ENCODE measurements at regions not wholly inside any gene's neighbourhood (a gene's known extent, or its start where the extent isn't known, plus 50 kb on each side); places are given as distances from the start of the nearest gene placed in this dataset.
"Not testable (repeated sequence)": the region's sequence is repeated elsewhere in the genome, so short reads cannot be mapped to it uniquely, and the experiment has no call there.

DNA sequence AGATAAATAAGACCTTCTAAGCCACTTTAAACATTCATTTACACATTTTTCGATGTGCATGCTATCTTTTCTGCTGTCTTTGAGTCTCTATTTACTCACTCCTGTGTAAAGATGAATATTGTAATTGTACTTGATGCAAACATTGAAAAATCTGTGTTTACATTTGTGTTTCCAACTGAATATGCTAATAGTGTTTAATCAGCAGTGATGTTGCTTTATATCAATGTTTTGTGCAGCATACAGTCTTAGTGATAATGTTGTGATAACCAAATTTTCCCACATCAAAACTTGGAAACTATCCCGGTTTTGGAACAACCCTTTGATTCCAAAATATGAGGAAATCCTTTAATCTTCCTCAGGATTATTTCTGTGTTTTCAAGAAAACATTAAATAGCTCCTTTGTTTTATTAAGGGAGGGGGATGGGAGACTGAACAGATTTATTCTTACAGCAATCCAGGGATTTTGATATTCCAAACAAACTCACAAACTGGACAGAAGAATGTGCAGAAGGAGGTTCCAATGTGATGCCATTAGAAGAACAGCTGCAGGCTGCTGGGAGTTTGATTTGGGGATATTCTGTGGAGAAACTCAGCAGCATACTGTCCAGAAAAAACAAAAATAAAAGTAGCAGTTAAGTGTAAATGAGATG is 248.0 kb downstream of the S1PR1 start (continued):
- no peak for TF ChIP-seq NBN (conservative IDR thresholded peaks at IDR 0.05)
- TF ChIP-seq RFXAP (CRISPR knock-in tag; IDR thresholded peaks at IDR 0.05; ENCODE audit: borderline replicate concordance) = no peak

DNA sequence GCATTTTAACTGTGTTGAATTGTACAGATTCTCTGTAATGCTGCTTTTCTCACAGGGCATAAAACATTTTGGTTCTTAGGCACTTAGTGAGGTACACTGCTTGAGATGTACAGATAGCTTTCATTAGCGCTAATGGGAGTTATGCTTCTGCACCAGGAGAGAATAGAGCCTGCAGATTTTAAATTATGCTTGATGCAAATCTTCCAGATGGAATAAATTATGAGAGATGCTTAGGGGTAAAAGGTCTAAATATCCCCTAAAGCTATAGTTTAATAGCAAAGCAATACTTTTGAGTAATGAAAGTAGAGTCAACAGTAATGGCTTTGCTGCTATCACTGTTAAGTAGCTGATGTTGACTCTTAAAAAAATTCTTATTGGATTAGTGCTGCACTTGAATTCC is 248.9 kb downstream of the S1PR1 start:
- H3K27me3 ChIP-seq (ENCODE audit: control insufficient read depth in 1 of 2, insufficient read depth in 2 of 2, low read length in 2 of 2) = no peaks in the 10 kb centered on the region
- ATAC-seq (no peak), FAIRE-seq (no peak), DNase-seq (ENCODE audit: low spot score) (no peak)
- H3K36me3 ChIP-seq (replicated peaks in 1 of 2; ENCODE audit: control insufficient read depth in 1 of 2, insufficient read depth in 2 of 2, low read length in 2 of 2) = no peaks in the 10 kb centered on the region
- H3K79me2 ChIP-seq (ENCODE audit: insufficient read depth, low read length) = no peaks in the 10 kb centered on the region
- H3K27ac ChIP-seq (ENCODE audit: extremely low read length, insufficient read depth, low read length) = no peak overlapping the region
- H3K4me1 ChIP-seq (ENCODE audit: insufficient read depth, low read length) = no peaks in the 10 kb centered on the region
- BruUV-seq (replicated peaks) = no TSS peak
- no peak overlapping the region for H3K4me2 ChIP-seq (ENCODE audit: low read depth, low read length)
- no peak for TF ChIP-seq ZFYVE20 (CRISPR knock-in tag; IDR thresholded peaks at IDR 0.05; ENCODE audit: borderline replicate concordance, low read depth)
- TF ChIP-seq ZNF616 (CRISPR knock-in tag; IDR thresholded peaks at IDR 0.05; ENCODE audit: low read depth) = no peak
- TF ChIP-seq ZNF530 (CRISPR knock-in tag; IDR thresholded peaks at IDR 0.05; ENCODE audit: low read depth) = no peak
- no peak for TF ChIP-seq HCFC1 (IDR thresholded peaks at IDR 0.05; ENCODE audit: low read depth, low read length)
- no peak for TF ChIP-seq CHCHD3 (CRISPR knock-in tag; IDR thresholded peaks at IDR 0.05)
- TF ChIP-seq, protein P1, sequence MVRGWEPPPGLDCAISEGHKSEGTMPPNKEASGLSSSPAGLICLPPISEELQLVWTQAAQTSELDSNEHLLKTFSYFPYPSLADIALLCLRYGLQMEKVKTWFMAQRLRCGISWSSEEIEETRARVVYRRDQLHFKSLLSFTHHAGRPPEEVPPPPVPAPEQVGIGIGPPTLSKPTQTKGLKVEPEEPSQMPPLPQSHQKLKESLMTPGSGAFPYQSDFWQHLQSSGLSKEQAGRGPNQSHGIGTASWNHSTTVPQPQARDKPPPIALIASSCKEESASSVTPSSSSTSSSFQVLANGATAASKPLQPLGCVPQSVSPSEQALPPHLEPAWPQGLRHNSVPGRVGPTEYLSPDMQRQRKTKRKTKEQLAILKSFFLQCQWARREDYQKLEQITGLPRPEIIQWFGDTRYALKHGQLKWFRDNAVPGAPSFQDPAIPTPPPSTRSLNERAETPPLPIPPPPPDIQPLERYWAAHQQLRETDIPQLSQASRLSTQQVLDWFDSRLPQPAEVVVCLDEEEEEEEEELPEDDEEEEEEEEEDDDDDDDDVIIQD (CRISPR knock-in tag; IDR thresholded peaks at IDR 0.05; ENCODE audit: low read depth) = no peak
- no peak for TF ChIP-seq ZNF430 (CRISPR knock-in tag; IDR thresholded peaks at IDR 0.05)
- TF ChIP-seq RFX5 (IDR thresholded peaks at IDR 0.05; ENCODE audit: low read depth, low read length) = no peak
- no peak for TF ChIP-seq NFKB2 (CRISPR knock-in tag; IDR thresholded peaks at IDR 0.05; ENCODE audit: borderline replicate concordance)
- no peak for TF ChIP-seq ZNF547 (CRISPR knock-in tag; IDR thresholded peaks at IDR 0.05)
- TF ChIP-seq ZNF17 (CRISPR knock-in tag; IDR thresholded peaks at IDR 0.05) = no peak
- no peak for TF ChIP-seq PTBP1 (IDR thresholded peaks at IDR 0.05; ENCODE audit: low read depth, low read length, poor library complexity, severe bottlenecking)
- TF ChIP-seq FOSL2 (CRISPR knock-in tag; IDR thresholded peaks at IDR 0.05) = no peak
- TF ChIP-seq GTF3A (CRISPR knock-in tag; conservative IDR thresholded peaks at IDR 0.05) = no peak
- intact Hi-C loops (cut with micrococcal nuclease; ENCODE audit: unreplicated experiment) (no loop called here), in situ Hi-C loops (cut with HindIII; ENCODE audit: extremely low pct_ligation_motif_present, low pct_unique_long_range_greater_than_20kb) (no loop called here)
- H3K4me3 ChIP-seq (replicated peaks in 1 of 3; ENCODE audit: insufficient read depth in 1 of 3, low read depth in 2 of 3, low read length in 3 of 3) = no peak overlapping the region
- no peak overlapping the region for H3K9ac ChIP-seq (ENCODE audit: insufficient read depth, low read depth, low read length)
- CTCF ChIA-PET (ENCODE audit: low intra/inter-chr PET ratio, low total read pairs) = no interaction called here
- H2AFZ ChIP-seq (ENCODE audit: low read length) = no peak overlapping the region
- POLR2A ChIA-PET = no interaction called here
- 32% methylated on average over 1 of the region's 1 CpG for WGBS (ENCODE audit: low lambda C conversion rate)
- no peaks in the 10 kb centered on the region; the same call in 1 of the 2 replicates for H3K9me3 ChIP-seq (ENCODE audit: low read length)
- H4K20me1 ChIP-seq (ENCODE audit: insufficient read depth, low read length) = no peaks in the 10 kb centered on the region

DNA sequence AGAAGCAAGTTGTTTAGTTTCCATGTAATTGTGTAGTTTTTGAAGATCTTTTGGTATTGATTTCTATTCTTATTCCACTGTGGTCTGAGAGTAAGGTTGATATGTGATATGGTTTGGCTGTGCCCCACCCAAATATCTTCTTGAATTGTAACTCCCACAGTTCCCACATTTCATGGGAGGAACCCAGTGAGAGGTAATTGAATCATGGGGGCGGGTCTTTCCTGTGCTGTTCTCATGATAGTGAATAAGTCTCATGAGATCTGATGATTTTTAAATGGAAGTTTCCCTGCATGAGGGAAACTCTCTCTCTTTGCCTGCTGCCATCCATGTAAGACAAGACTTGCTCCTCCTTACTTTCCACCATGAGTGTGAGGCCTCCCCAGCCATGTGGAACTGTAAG is 255.3 kb downstream of the S1PR1 start:
- H3K79me2 ChIP-seq (ENCODE audit: insufficient read depth, low read length); H3K4me2 ChIP-seq (ENCODE audit: low read depth, low read length); H3K9me3 ChIP-seq (ENCODE audit: low read length); H3K4me3 ChIP-seq (replicated peaks in 1 of 3; ENCODE audit: insufficient read depth in 1 of 3, low read depth in 2 of 3, low read length in 3 of 3); H3K4me1 ChIP-seq (ENCODE audit: insufficient read depth, low read length); DNase-seq (ENCODE audit: low spot score); H2AFZ ChIP-seq (ENCODE audit: low read length); in situ Hi-C loops (cut with HindIII; ENCODE audit: extremely low pct_ligation_motif_present, low pct_unique_long_range_greater_than_20kb); FAIRE-seq; POLR2A ChIA-PET; intact Hi-C loops (cut with micrococcal nuclease; ENCODE audit: unreplicated experiment); ATAC-seq; H3K27ac ChIP-seq (ENCODE audit: extremely low read length, insufficient read depth, low read length); CTCF ChIA-PET (ENCODE audit: low intra/inter-chr PET ratio, low total read pairs); H3K9ac ChIP-seq (ENCODE audit: insufficient read depth, low read depth, low read length); H4K20me1 ChIP-seq (ENCODE audit: insufficient read depth, low read length); H3K27me3 ChIP-seq (ENCODE audit: control insufficient read depth in 1 of 2, insufficient read depth in 2 of 2, low read length in 2 of 2); H3K36me3 ChIP-seq (replicated peaks in 1 of 2; ENCODE audit: control insufficient read depth in 1 of 2, insufficient read depth in 2 of 2, low read length in 2 of 2); BruUV-seq (replicated peaks): not testable (repeated sequence)
- WGBS (ENCODE audit: low lambda C conversion rate) = 0% methylated on average over 1 of the region's 1 CpG

Data from HepG2 (cell line).